Mucosa of rectum (tissue), 2 donors: ENCODE measurements at regions not wholly inside any gene's neighbourhood (a gene's known extent, or its start where the extent isn't known, plus 50 kb on each side); places are given as distances from the start of the nearest gene placed in this dataset.
"Not testable (repeated sequence)": the region's sequence is repeated elsewhere in the genome, so short reads cannot be mapped to it uniquely, and the experiment has no call there.

ENCODE experiments used
- H3K27ac ChIP-seq, 2 donors: one replicate each; pipeline ENCODE4 v1.7.0; 2013; ENCODE audit warnings: inconsistent platforms in 2 of 2, low read depth in 2 of 2, low read length in 2 of 2
- H3K27me3 ChIP-seq, 2 donors: one replicate each; pipeline ENCODE4 v1.7.0; 2013; ENCODE audit warnings: low read length in 2 of 2; ENCODE audit not compliant: control insufficient read depth in 2 of 2, insufficient read depth in 2 of 2
- H3K36me3 ChIP-seq, 2 donors: one replicate each; pipeline ENCODE4 v1.7.0; 2013; ENCODE audit warnings: low read length in 2 of 2; ENCODE audit not compliant: control insufficient read depth in 2 of 2, insufficient read depth in 2 of 2
- H3K4me1 ChIP-seq, 2 donors: one replicate each; pipeline ENCODE4 v1.7.0; 2013; ENCODE audit warnings: low read length in 2 of 2, mild to moderate bottlenecking in 1 of 2; ENCODE audit not compliant: control insufficient read depth in 2 of 2, insufficient read depth in 2 of 2
- H3K4me3 ChIP-seq, 2 donors: one replicate each; pipeline ENCODE4 v1.7.0; 2013; ENCODE audit warnings: low read length in 2 of 2
- H3K9ac ChIP-seq, 2 donors: one replicate each; pipeline ENCODE4 v1.7.0; 2013; ENCODE audit warnings: low read length in 2 of 2, low read depth in 1 of 2, mild to moderate bottlenecking in 1 of 2
- H3K9me3 ChIP-seq, 2 donors: one replicate each; pipeline ENCODE4 v1.7.0; 2013; ENCODE audit warnings: low read length in 2 of 2; ENCODE audit not compliant: control insufficient read depth in 2 of 2
- donor health status: healthy.
- donor health status: Normal muscosa, but diverticular disease.

DNA sequence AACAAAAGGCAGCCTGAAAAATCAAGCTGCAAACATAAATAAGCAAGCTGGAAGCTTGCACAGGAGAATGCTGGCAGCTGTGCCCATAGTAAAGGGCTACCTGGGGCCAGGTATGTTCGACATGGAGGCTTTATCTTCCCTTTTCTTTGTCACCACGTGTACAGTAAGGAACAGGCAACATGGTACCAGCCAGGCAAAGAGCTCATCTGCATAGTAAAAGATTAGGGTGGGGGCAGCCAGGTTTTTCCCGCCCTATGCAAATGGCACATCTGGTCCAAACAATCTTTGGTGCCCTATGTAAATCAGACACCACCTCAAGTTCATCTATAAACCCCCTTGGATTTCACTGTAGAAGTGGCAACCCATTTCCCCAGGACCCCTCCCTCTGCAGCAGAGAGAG, 625.1 kb downstream of the TYW1 start:
- H3K36me3 ChIP-seq, result no peaks in the 10 kb centered on the region
- no peaks in the 10 kb centered on the region for H3K4me1 ChIP-seq
- no peak overlapping the region for H3K27ac ChIP-seq
- peaks cover 3% of the 10 kb centered on the region in 2 donors for H3K27me3 ChIP-seq
- no peaks in the 10 kb centered on the region for H3K9me3 ChIP-seq
- H3K9ac ChIP-seq, result no peak overlapping the region
- no peak overlapping the region for H3K4me3 ChIP-seq

DNA sequence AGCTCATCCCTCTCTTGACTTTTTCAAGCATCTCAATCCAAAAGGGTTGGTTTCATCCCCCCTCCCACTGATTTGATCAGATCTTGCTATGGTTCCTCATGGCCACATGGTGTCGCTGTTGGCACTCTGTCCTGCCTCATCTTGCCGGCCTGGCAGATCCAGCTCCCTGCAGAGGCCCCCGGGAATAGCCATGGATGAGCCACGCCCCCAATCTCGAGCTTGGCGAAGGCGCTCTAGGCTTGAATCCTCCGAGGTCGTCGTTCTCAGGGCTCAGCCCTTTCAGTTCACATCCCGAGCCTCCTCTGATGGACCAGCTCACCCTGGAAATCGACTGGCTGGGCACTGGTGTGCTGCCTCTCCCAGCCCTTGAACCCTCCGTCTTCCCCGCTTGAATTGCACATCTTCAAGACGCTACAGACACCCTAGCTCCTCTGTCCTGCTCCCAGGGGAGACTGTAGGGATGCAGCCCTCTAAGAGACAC, 628.7 kb downstream of the TYW1 start:
- Histone ChIP-seq H3K9me3 (no peaks in the 10 kb centered on the region), H3K4me3 (peak overlapping the region in 1 of 2 donors; percentile 16), H3K4me1 (no peaks in the 10 kb centered on the region), H3K36me3 (no peaks in the 10 kb centered on the region), H3K9ac (no peak overlapping the region), H3K27ac (no peak overlapping the region), H3K27me3 (peaks cover 0 to 3% of the 10 kb centered on the region in 2 donors)

DNA sequence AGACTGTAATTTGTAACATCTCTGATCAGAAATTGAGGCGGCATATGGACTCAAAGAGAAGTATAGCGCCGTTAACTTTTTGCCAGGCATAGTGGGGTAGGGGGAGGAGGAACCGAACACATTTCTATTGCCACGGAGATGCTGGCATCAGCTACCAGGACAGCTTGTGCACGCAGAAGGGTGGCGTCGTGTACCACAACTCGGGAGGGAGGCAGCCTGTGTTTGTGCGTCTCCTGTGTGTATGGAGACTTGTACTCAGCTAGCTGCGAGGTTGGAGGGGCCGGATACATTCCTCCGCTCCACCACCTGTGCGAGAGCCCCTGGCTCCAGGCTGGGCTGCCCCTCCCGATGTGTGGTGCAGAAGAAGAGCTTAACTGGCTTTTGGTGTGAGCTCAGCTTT, 634.8 kb downstream of the TYW1 start:
- Histone ChIP-seq H3K27me3 (no peaks in the 10 kb centered on the region), H3K27ac (no peak overlapping the region), H3K4me1 (no peaks in the 10 kb centered on the region), H3K36me3 (no peaks in the 10 kb centered on the region), H3K4me3 (no peak overlapping the region), H3K9ac (no peak overlapping the region), H3K9me3 (no peaks in the 10 kb centered on the region)

DNA sequence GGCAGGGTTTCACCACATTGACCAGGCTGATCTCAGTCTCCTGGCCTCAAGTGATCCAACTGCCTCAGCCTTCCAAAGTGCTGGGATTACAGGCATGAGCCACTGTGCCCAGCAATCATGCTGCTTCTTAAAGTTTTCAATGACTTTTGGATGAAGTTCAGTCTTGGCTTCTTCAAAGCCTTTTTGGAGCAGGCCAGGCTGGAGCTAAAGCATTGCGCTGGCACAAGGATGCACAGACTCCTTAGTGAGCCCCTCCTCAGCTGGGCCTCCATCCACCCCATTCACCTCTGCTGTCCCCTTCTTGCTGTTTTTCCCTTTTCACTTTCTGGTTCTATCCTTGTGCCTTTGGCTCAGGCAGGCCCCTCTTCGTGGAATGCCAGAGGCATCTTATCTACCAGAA, 638.6 kb downstream of the TYW1 start:
- H3K27ac ChIP-seq, result no peak overlapping the region
- H3K4me1 ChIP-seq, result no peaks in the 10 kb centered on the region
- H3K9ac ChIP-seq, result no peak overlapping the region
- no peaks in the 10 kb centered on the region for H3K27me3 ChIP-seq
- H3K4me3 ChIP-seq, result no peak overlapping the region
- no peaks in the 10 kb centered on the region for H3K36me3 ChIP-seq
- H3K9me3 ChIP-seq, result no peaks in the 10 kb centered on the region

DNA sequence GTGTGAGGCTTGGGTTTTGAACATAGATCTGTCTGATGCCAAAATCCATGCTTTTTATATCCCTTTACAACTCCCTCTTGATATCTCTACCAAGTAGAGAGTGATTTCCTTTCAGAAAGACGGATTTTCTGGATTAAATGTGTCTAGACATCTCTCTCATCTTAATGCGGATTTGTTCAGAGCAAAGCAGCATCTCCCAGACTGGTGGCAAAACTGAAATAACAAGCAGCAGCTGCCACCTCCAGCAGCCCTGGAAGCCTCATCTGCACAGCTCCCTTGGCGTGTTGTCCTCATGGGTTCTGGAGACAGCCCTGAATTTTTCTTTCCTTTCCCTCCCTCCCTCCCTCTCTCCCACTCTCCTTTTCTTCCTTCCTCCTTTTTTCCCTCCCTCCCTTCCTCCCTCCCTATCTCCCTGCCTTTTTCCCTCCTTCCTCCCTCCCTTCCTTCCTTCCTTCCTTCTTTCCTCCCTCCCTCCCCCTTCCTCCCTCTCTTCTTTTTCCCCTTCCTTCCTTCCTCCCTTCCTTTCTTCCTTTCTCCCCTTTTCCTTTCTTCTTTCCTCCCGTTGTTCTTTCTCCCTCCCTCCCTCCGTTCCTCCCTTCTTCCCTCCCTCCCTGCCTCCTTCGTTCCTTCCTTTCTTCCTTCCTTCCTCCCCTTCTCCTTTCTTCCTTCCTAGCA, 639.9 kb downstream of the TYW1 start:
- Histone ChIP-seq H3K27ac (no peak overlapping the region), H3K9me3 (no peaks in the 10 kb centered on the region), H3K9ac (no peak overlapping the region), H3K4me3 (no peak overlapping the region), H3K36me3 (no peaks in the 10 kb centered on the region), H3K4me1 (no peaks in the 10 kb centered on the region), H3K27me3 (no peaks in the 10 kb centered on the region)

DNA sequence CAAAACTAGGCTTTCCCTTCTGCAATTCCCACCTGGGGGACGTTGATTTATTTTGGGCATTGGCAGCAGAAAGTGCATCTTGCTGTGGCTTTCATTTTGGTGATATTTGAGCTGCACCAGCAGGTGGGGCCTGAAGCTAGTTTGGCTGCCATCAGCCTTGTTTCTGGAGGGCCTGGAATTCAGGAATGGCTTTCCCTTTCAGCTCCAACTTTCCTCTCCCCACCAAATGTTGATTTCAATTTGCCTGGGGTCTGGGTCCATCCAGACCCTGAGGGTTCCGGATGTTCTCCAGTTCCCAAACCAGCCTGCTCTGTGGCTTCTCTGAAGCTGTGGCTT, 640.4 kb downstream of the TYW1 start:
- Histone ChIP-seq H3K9ac (no peak overlapping the region), H3K9me3 (no peaks in the 10 kb centered on the region), H3K27ac (no peak overlapping the region), H3K36me3 (no peaks in the 10 kb centered on the region), H3K4me1 (no peaks in the 10 kb centered on the region), H3K4me3 (no peak overlapping the region), H3K27me3 (no peaks in the 10 kb centered on the region)

DNA sequence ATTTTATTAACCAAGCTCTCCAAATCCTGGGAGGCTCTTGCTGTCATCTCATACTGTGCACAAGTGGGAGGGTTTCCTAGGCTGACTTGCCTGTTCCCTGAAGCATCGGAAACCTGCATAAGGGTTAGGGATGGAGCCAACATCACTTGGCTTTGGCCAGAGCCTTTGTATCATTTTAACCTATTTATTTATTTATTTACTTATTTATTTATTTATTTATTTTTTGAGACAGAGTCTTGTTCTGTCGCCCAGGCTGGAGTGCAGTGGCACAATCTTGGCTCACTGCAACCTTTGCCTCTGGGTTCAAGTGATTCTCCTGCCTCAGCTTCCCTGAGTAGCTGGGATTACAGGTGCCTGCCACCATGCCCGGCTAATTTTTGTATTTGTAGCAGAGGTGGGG, 645.9 kb downstream of the TYW1 start:
- H3K4me3 ChIP-seq, H3K27ac ChIP-seq, H3K4me1 ChIP-seq, H3K9ac ChIP-seq, H3K27me3 ChIP-seq, H3K36me3 ChIP-seq, H3K9me3 ChIP-seq: not testable (repeated sequence)

DNA sequence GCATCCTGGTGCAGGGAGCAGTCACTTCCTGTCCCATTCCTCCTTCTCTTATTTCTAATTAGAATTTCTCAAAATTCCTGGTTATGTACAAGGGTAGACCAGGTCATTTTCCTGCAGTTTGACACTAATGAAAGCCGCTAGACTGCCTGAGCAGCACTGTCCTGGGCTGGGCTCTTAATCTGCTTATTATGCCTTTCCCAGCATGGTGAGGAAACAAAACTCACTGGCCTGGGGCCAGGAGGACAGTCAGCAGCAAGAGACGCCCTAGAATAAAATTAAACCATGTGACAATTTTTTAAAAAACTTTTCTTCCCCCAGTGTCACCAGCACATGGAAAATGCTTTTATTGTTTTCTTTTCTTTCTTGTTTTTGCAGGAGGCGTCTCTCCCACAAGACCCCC, 647.5 kb downstream of the TYW1 start:
- no peak overlapping the region for H3K27ac ChIP-seq
- H3K27me3 ChIP-seq, result no peaks in the 10 kb centered on the region
- no peaks in the 10 kb centered on the region for H3K9me3 ChIP-seq
- H3K36me3 ChIP-seq, result no peaks in the 10 kb centered on the region
- H3K4me1 ChIP-seq, result no peaks in the 10 kb centered on the region
- no peak overlapping the region for H3K4me3 ChIP-seq
- H3K9ac ChIP-seq, result no peak overlapping the region

DNA sequence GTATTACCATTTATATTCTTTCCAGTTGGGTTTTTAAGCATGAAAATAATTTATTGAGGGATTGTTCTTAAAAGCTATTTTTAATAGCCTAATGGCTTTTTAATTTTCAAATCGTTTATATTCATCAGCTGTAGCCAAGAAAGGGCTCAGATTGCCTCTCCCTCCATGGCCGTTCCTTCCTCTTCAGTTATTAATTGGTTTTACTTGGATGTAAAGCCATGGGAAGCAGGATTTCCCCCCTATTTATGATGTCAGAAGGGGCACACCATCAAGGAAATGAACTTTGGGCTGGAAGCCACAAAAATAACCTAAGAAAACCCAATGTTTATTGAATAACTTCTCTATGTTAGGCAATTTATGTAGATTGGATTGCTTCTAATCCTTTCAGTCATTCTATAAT, 656.3 kb downstream of the TYW1 start:
- H3K9ac ChIP-seq, result no peak overlapping the region
- H3K4me3 ChIP-seq, result no peak overlapping the region
- H3K27ac ChIP-seq, result no peak overlapping the region
- no peaks in the 10 kb centered on the region for H3K9me3 ChIP-seq
- H3K27me3 ChIP-seq, result no peaks in the 10 kb centered on the region
- no peaks in the 10 kb centered on the region for H3K4me1 ChIP-seq
- H3K36me3 ChIP-seq, result no peaks in the 10 kb centered on the region

DNA sequence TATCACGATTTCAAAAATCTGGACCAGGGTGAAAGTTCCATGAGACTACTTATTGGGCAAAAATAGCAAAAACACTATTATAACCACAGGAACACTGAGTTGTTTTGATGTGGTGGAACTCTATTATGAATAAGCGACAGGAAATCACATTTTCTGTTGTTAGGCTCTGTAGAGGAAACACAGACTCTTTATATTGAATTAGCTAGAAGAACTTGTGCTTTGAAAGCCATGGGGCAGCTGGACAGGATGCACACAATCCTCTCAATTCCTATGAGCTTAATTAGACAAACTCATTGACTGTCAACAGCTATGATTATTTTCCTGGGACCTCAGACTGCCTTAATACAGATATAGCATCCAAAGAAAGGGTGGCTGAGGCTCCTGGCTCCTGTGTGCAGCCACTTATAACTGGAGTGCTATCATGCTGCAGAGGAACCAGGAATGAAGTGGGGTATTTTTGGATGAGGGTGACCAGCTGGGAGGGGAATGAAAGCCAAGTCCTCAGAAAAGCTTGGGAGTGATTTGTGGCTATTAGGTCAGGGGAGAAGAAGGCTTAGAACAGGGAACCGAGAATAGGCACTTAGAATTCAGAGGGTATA, 657.3 kb downstream of the TYW1 start:
- Histone ChIP-seq H3K27ac (no peak overlapping the region), H3K9me3 (no peaks in the 10 kb centered on the region), H3K4me1 (no peaks in the 10 kb centered on the region), H3K9ac (no peak overlapping the region), H3K36me3 (no peaks in the 10 kb centered on the region), H3K27me3 (no peaks in the 10 kb centered on the region), H3K4me3 (no peak overlapping the region)
